Gastrocnemius medialis (tissue), 4 donors: ENCODE measurements at regions not wholly inside any gene's neighbourhood (a gene's known extent, or its start where the extent isn't known, plus 50 kb on each side); places are given as distances from the start of the nearest gene placed in this dataset.

Experiments
- POLR2A ChIP-seq, 2 donors: fragments of 450-650 bp; IDR thresholded peaks; one replicate each; pipeline ENCODE4 v1.6.1; 2017; ENCODE audit warnings: antibody characterized with exemption in 2 of 2, mild to moderate bottlenecking in 2 of 2, moderate library complexity in 2 of 2
- TF ChIP-seq, protein P1 (sequence below), 5 experiments: fragments of 450-650 bp in 3 of 5; fragments of 200-600 bp in 2 of 5; sonication (generic) in 2 of 5; IDR thresholded peaks in 4 of 5; conservative IDR thresholded peaks in 1 of 5; 1 replicate in 4 of 5; 2 replicates in 1 of 5; pipeline ENCODE4 v1.5.1; 2016 to 2019; ENCODE audit warnings: antibody characterized with exemption in 5 of 5, mild to moderate bottlenecking in 3 of 5, moderate library complexity in 3 of 5

DNA sequence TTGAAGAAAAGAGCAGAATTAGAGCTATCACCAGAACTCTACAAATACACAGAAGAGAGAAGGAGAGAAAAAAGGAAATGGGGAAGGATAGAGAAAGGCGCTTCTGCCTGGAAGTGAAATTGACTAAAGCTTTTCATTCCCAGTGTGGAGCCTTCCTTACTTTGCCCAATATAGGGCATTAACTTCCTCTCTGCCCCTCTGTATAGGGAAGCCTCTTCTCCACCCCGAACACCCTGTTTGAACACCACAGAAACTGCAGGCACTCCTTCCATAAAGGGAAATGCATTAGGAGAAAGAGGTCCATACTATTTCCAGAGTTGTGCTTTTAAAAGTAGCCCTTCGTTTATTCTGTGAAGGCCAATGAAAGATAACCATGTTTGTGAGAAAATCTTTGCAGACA is 248.5 kb downstream of the RAP2B start:
- TF ChIP-seq, protein P1, sequence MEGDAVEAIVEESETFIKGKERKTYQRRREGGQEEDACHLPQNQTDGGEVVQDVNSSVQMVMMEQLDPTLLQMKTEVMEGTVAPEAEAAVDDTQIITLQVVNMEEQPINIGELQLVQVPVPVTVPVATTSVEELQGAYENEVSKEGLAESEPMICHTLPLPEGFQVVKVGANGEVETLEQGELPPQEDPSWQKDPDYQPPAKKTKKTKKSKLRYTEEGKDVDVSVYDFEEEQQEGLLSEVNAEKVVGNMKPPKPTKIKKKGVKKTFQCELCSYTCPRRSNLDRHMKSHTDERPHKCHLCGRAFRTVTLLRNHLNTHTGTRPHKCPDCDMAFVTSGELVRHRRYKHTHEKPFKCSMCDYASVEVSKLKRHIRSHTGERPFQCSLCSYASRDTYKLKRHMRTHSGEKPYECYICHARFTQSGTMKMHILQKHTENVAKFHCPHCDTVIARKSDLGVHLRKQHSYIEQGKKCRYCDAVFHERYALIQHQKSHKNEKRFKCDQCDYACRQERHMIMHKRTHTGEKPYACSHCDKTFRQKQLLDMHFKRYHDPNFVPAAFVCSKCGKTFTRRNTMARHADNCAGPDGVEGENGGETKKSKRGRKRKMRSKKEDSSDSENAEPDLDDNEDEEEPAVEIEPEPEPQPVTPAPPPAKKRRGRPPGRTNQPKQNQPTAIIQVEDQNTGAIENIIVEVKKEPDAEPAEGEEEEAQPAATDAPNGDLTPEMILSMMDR (IDR thresholded peaks at IDR 0.05 in 4 of 5, conservative IDR thresholded peaks at IDR 0.05 in 1 of 5): no peak
- no peak for TF ChIP-seq POLR2A (IDR thresholded peaks at IDR 0.05)
